Nephron (organoid): ENCODE measurements at regions not wholly inside any gene's neighbourhood (a gene's known extent, or its start where the extent isn't known, plus 50 kb on each side); places are given as distances from the start of the nearest gene placed in this dataset.

Experiments
- H3K27ac Mint-ChIP-seq, 3 experiments: 2 replicates each; pipeline ENCODE4 v1.8.0; 2020; ENCODE audit warnings: mixed read lengths in 3 of 3, mild to moderate bottlenecking in 2 of 3, moderate library complexity in 1 of 3
- H3K27me3 Mint-ChIP-seq: 2 replicates; pipeline ENCODE4 v1.8.0; 2021; ENCODE audit warnings: low read depth, mild to moderate bottlenecking, moderate library complexity, mixed read lengths
- H3K36me3 Mint-ChIP-seq: 2 replicates; pipeline ENCODE4 v1.8.0; 2020; ENCODE audit warnings: low read depth, mixed read lengths
- H3K4me1 Mint-ChIP-seq: 2 replicates; pipeline ENCODE4 v1.8.0; 2020; ENCODE audit warnings: mixed read lengths
- H3K4me3 Mint-ChIP-seq, 3 experiments: 2 replicates each; pipeline ENCODE4 v1.8.0; 2020; ENCODE audit warnings: mild to moderate bottlenecking in 3 of 3, mixed read lengths in 3 of 3, moderate library complexity in 2 of 3
- H3K9me3 Mint-ChIP-seq: 2 replicates; pipeline ENCODE4 v1.8.0; 2020; ENCODE audit warnings: mixed read lengths
- TF ChIP-seq, protein P1 (sequence below), 3 experiments: fragments of 200-600 bp; sonication (generic); IDR thresholded peaks; one replicate each; pipeline ENCODE4 v1.5.0; 2021; ENCODE audit warnings: antibody characterized with exemption in 3 of 3; ENCODE audit not compliant: unreplicated experiment in 3 of 3

DNA sequence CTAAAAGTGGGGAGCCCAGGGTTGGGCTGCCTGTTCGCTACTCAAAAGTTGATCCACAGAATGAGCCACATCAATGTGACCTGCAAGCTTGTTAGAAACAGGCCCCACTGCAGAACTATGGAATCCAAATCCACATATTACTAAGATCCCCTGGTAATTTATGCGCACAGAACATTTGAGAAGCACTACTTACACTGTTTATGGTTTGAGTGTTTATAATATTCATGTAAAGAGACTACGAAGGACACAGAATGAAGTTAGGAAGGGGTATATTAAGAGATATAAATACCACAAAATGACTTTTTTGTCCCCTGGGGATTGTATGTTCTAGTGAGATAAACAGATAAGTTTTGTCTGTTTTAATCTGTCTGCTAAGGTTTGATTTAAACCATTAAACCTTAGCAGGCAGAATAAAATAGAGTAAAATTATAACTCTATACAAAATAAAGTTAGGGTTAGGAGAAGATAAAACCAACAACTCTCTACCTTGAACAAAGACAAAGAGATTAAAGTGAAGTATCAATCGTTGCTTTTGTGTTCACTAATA lies 666.9 kb upstream of the SOX9 start:
- TF ChIP-seq, protein P1, sequence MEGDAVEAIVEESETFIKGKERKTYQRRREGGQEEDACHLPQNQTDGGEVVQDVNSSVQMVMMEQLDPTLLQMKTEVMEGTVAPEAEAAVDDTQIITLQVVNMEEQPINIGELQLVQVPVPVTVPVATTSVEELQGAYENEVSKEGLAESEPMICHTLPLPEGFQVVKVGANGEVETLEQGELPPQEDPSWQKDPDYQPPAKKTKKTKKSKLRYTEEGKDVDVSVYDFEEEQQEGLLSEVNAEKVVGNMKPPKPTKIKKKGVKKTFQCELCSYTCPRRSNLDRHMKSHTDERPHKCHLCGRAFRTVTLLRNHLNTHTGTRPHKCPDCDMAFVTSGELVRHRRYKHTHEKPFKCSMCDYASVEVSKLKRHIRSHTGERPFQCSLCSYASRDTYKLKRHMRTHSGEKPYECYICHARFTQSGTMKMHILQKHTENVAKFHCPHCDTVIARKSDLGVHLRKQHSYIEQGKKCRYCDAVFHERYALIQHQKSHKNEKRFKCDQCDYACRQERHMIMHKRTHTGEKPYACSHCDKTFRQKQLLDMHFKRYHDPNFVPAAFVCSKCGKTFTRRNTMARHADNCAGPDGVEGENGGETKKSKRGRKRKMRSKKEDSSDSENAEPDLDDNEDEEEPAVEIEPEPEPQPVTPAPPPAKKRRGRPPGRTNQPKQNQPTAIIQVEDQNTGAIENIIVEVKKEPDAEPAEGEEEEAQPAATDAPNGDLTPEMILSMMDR (IDR thresholded peaks at IDR 0.05; ENCODE audit: unreplicated experiment in 3 of 3), result no peak
- no peak overlapping the region for H3K27ac Mint-ChIP-seq
- no peaks in the 10 kb centered on the region for H3K9me3 Mint-ChIP-seq
- no peaks in the 10 kb centered on the region for H3K27me3 Mint-ChIP-seq
- H3K4me3 Mint-ChIP-seq, result no peak overlapping the region
- H3K36me3 Mint-ChIP-seq, result no peaks in the 10 kb centered on the region
- H3K4me1 Mint-ChIP-seq, result no peaks in the 10 kb centered on the region

DNA sequence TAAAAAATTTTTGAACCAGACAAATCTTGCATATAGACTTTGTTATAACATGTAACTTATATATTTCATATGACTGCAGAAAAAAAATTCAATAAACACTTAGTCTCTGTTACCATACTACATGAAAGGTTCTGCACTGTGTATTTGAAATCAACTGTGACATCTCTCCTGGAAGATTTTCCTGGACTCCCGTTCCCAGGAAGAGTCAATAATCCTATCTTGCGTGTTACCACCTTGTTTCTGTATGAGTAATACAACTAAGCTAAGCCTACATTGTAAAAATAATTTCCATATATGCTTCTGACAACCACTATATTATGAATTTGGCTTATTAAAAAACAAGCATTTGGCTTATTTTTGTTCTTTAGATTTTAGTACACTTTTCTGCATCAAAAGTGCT lies 665.6 kb upstream of the SOX9 start:
- no peaks in the 10 kb centered on the region for H3K27me3 Mint-ChIP-seq
- H3K27ac Mint-ChIP-seq, result no peak overlapping the region
- no peaks in the 10 kb centered on the region for H3K4me1 Mint-ChIP-seq
- H3K36me3 Mint-ChIP-seq, result no peaks in the 10 kb centered on the region
- no peaks in the 10 kb centered on the region for H3K9me3 Mint-ChIP-seq
- TF ChIP-seq, protein P1 (IDR thresholded peaks at IDR 0.05; ENCODE audit: unreplicated experiment in 3 of 3), result no peak
- H3K4me3 Mint-ChIP-seq, result no peak overlapping the region

DNA sequence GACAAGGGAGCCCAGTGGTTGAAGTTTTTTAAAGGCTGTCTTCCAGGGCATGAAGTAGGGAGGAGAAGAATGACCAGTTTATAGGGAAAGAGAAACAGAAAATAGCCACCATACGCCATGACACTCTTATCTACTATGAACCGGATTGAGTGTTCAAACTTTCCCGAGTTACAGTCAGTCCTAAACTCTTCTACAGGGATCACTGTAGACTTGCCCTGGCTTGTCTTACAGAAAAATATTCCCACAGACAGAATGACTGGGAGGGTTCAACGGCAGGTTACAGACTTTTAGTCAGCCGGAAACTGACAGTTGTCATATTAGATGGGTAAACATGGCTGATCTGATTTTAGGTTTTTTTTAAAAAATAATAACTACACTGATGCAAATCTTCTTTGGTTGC lies 662.5 kb upstream of the SOX9 start:
- Mint-ChIP-seq H3K4me1 (no peaks in the 10 kb centered on the region), H3K36me3 (no peaks in the 10 kb centered on the region), H3K27me3 (peaks cover 4% of the 10 kb centered on the region), H3K4me3 (no peak overlapping the region), H3K27ac (no peak overlapping the region), H3K9me3 (peaks cover 4% of the 10 kb centered on the region)
- TF ChIP-seq, protein P1 (IDR thresholded peaks at IDR 0.05; ENCODE audit: unreplicated experiment in 3 of 3), result no peak

DNA sequence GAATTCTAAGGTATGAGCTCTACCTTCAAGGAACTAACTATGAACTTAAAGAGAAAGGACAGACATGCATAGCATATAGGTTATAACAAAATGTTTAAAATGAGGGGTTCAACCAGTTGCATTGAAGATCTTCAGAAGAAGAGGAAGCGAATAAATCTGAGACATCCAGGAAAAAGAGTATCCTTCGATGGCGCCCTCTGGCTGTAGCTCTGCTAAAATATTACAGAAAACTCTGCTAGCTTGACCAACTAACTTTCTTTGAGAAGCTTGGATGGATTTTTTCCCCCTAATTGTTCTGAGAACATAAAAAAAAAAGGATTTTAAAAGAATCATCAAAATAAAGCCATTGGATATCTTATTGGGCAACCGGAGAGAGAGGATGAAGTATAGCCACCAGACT lies 659.9 kb upstream of the SOX9 start:
- Mint-ChIP-seq H3K9me3 (peaks cover 4% of the 10 kb centered on the region), H3K4me3 (no peak overlapping the region)

DNA sequence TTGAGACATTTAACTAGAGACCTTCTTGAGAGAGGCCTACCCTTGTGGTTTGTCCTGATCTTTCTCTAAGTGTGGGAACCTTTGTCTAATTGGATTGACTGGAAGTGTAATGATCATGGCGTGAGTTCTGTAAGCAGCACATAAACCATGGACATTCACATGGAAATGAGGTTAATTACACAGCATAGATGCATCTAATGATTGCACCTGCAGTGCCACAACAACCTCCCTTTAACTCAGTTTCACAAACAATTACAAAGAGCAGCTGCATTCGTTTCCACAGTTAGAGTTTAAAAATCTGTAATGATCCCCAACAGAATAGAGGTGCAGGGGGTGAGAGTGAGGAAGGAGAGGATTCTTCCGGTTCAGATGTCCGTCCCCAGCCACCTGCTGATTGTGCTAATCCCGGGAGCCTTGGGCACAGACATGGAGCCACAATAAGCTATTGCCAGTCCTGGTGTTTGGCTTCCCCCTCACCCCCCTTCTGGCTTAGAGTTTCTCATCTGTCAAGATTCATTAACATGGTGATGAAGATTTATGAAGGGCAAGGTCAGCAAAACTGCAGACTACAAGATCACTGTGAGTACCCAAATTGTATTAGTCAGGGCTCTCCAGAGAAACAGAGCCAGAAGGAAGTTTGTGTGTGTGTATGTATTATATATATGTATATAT lies 659.2 kb upstream of the SOX9 start:
- TF ChIP-seq, protein P1 (IDR thresholded peaks at IDR 0.05; ENCODE audit: unreplicated experiment in 3 of 3), result no peak
- peaks cover 4% of the 10 kb centered on the region for H3K9me3 Mint-ChIP-seq
- H3K4me1 Mint-ChIP-seq, result no peaks in the 10 kb centered on the region
- no peaks in the 10 kb centered on the region for H3K36me3 Mint-ChIP-seq
- H3K27me3 Mint-ChIP-seq, result peaks cover 4% of the 10 kb centered on the region
- H3K27ac Mint-ChIP-seq, result no peak overlapping the region
- H3K4me3 Mint-ChIP-seq, result no peak overlapping the region

More for the DNA sequence above, 659.9 kb upstream of the SOX9 start:
- Mint-ChIP-seq H3K4me1 (no peaks in the 10 kb centered on the region), H3K36me3 (no peaks in the 10 kb centered on the region), H3K27me3 (peaks cover 4% of the 10 kb centered on the region), H3K27ac (no peak overlapping the region)
- TF ChIP-seq, protein P1 (IDR thresholded peaks at IDR 0.05; ENCODE audit: unreplicated experiment in 3 of 3), result peak; percentile 32 to 43 (median 36)

DNA sequence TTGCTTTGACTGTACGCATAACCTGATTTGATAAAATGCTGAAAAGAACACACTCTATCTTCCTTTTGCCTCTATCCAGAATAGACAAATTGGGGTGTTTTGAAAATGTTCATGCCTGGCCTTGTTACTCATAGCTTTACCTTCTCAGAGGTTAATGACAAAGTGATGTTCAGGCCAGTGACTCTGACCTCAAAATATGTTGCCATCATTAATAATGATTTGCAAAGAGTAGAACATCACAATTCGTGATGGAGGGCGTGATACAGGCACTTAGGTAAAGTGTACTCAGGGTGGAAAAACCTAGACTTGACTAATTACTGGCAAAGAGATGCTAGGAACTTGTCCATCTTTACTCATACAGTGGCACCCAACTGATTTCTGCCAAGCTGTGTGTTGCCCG lies 656.6 kb upstream of the SOX9 start:
- TF ChIP-seq, protein P1 (IDR thresholded peaks at IDR 0.05; ENCODE audit: unreplicated experiment in 3 of 3), result no peak
- no peaks in the 10 kb centered on the region for H3K36me3 Mint-ChIP-seq
- H3K27ac Mint-ChIP-seq, result no peak overlapping the region

More for the DNA sequence above, 656.6 kb upstream of the SOX9 start:
- no peaks in the 10 kb centered on the region for H3K4me1 Mint-ChIP-seq
- H3K27me3 Mint-ChIP-seq, result peaks cover 4% of the 10 kb centered on the region
- H3K9me3 Mint-ChIP-seq, result peaks cover 4% of the 10 kb centered on the region
- H3K4me3 Mint-ChIP-seq, result no peak overlapping the region
